Left renal cortex interstitium (tissue), 4 donors: ENCODE measurements at regions not wholly inside any gene's neighbourhood (a gene's known extent, or its start where the extent isn't known, plus 50 kb on each side); places are given as distances from the start of the nearest gene placed in this dataset.
"Not testable (repeated sequence)": the region's sequence is repeated elsewhere in the genome, so short reads cannot be mapped to it uniquely, and the experiment has no call there.

Experiments
- DNase-seq, 4 donors: peaks; one replicate each; pipeline ENCODE4 v3.0.0-alpha.2; 2013; ENCODE audit warnings: low read depth in 4 of 4, low spot score in 2 of 4, missing footprints in 1 of 4

DNA sequence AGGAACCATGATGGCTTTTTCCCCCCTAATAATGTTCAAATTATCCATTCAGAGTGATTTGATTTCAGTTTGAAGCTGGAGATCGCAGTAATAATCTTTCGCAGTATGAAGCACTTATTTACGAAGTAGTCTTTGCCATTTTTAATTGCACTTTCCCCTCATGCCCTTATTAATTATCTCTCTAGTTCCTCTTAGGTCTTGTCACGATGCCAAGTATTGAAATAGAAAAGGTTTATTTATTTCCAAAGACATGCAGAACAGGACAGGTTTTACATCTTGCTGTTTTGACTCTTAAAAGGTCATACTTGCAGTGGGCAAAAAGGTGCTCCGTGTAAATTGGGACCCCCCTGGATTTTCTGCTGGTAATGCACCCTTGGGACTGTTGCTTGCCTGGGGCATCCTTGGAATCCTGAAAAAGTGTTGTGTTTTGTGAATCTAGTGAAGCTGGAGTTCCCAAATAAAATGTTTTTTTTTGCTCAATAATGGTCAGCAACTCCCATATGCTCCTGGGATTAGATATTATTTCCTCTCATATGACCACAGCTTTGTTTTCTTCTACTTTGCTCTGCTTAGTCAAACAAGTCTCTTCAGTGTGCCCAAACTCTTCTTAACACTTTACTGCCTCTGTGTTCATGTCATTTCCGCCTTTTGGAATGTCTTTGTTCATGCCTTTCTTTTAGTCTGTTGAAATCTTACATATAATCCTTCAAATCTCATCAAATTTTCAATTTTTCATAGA, 278.3 kb downstream of the TMEM38B start:
- no peak for DNase-seq

DNA sequence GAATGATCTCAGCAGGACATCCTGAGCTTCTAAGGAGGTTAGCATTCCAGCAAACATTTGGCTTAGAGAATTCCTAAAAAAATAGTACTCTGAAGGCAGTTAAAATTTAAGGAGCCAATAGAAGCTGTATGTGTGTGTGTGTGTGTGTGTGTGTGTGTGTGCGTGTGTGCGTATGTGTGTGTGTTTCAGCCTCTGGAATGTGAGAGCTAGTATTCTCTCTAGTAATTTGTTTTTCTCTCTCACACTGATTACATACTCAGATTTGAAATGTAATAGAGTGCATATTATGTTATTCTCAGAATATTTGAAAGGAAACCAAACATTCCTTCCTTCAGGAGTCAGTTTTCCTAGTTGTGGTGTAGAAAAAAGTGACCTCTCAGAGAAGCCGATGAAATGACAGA, 279.6 kb downstream of the TMEM38B start:
- peak in 1 of 4 donors; percentile 11 for DNase-seq

DNA sequence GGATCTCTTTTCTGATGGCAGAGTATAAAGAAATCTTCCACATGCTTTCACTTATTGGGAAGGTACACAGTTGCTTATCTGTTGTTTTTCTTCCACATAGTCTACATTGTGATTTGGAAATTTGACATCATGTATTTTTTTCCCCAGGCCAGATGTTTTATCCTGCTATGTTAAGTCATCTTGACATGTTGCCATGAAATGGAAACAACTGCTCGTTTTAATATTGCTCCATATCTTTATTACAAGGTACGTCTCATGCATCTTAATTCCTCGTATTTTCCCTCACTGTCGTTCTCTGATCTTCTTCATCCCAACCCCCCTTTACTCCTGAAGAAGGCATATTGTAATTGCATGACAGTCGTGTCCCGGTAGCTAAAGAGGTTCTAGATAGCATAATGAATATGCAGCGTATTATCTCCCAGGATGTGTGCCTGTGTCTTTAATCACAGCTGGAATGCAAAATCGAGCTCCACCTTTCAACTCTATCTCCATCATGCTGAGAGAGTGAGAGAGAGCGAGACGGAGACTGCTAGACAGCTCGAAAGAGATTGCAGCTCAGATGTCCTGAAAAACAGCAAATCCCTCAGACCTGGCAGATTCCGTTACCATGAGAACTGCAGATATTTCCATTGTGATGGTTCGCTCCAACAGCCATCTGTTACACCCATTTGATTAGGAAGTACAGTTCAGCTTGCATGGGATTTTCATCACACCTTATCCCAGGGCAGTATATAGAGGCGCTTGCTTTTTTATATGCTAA, 281.7 kb downstream of the TMEM38B start:
- DNase-seq: no peak

DNA sequence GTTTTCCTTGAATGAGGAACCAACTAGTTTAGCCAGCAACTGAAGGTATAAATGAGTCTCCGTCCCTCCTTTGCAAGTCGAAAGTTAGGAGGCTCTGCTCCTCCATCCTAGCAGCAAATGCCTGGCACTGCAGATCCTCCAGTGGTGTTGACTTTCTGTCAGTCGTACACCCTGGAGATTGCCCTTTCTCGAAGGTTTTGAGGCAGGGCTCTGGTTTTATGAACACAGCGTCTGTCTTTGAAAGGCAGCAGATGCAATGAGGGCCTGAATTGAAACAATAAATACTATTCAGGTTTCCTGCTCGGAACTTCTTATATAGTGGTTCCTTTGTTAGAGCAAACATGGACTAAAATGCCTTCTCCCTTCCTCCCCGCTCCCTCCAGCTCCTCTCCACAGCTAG, 284.0 kb downstream of the TMEM38B start:
- no peak for DNase-seq

DNA sequence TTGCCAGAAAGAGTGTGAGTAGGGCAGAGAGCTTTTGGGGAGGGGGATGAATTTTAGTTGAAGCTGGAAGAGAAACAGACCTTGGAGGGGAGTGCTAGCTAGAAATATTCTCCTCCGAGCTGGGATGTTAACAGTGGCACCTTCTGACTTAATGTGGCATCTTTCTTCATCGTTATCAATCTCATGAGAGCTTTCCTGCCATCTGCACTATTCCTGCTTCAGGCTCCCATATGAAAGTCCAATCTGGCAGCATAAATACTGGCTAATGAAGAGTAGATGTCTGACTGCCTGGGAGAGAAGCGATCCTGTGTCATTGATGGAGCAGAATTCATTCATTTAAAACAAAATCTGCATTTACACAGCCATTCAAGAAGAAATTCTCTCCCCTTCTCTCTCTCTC, 284.5 kb downstream of the TMEM38B start:
- no peak for DNase-seq

DNA sequence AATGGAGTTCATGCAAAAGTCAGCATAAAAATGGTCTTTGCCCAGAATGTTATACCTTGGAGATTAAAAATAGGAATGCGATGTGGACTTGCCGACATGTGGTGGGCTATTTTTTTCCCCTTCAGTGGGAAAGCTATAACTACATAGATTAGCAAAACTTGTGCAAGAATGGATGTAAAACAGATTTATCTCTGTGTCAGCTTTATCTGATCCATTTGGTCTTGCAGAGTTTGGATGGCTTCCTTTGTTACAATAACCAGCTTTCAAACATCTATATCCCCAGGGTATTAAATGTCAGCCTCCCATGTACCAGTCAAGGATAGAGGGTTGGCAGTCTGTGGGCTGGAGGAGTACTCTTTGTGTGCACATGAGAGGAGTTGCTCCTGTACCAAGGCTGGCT, 284.9 kb downstream of the TMEM38B start:
- DNase-seq: no peak

DNA sequence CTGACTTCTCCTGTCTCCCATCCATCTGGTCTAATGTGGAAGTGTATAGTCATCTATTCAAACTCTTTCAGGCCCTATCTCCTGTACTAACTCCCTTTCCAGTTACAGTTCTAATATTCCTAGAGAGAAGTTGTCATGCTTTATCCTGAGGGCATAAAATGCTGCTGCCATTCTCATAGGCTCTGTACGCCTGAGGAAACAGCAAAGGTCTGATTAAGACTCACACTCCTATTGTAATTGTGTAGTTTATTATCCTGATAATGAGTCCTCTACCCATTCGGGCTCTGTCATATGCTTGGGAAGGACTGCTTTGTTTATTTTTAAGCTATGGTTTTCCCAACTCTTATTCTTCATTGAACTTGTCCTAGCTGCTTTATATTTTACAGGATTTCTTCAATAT, 290.4 kb downstream of the TMEM38B start:
- DNase-seq: no peak

DNA sequence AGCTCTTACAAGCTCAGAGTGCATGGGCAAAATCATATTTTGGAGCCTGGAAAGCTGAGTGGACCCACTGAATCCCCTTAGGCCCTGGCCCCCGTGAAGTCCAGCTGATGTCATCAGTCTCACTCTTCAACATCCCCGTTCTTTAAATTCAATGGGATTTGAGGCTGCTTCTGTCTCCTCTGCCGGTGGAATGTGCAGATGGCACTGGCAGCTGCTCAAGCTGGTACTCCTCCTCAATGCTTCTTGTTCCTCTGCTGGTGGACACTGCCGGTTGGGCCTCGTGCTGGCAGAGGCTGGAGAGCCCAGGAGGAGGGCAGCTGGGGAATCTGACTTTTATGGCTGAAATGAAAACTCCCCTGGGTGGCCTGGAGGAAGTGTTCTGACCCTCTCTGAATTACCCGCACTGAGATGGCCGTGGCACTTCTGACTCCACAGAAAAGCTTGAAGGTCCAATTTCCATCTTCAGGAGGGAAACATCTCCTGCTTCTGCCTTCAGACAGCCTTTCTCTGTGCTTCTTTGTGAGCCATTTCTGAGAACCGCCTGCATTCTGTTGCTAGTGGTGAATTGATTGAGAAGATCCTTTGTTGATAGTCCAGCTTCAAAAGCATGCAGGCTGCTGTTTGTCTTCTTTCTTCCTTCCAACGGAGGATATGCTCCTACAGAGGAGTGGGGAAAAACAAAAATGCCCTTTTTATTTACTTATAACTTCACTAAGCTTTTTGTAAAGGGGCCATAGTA, 298.9 kb downstream of the TMEM38B start:
- no peak for DNase-seq

DNA sequence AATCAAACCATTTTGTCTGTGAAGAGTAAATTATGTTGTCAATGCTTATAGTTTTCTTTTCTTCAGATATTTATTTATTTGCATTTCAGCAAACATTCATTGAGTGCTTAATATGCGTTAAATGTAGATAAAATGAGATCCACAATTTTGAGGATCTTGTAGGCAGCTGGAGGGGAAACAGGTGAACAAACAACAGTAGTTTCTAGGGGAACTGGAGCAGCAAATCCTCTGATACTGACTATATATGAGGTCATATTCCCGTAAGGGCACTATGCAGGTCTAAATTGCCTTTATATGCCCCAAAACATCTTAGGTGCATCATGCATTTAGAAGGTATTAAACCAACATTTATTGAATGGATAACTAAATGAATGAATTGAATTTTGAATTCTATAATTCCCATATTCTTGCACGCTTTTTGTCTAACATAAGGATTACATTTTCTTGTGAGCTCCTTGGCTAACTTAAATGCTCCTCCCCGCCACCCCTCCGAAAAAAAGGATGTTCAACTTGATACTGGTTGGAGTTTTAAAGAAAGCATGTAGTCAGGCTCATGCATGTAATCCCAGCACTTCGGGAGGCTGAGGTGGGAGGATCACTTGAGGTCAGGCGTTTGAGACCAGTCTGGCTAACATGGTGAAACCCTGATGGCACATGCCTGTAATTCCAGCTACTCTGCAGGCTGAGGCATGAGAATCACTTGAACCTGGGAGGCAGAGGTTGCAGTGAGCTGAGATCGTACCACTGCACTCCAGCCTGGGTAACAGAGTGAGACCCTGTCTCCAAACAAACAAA, 299.8 kb downstream of the TMEM38B start:
- no peak for DNase-seq

DNA sequence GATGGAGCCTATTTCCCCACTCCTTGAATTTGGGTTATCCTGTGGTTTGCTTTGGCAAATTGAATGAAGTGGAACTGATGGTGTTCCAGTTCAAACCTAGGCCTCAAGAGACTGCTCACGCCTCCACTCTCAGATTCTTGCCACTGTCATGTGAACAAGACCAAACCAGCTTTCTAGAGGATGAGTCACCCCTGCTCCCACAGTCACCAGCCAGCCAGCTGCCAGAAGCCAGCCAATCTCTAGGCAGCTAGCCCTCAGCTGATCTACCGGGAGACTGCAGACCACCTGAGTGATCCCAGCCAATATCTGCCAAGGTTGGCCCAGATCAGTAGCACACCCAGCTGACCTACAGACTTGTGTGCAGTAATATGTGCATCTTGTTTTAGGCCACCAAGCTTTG, 300.6 kb downstream of the TMEM38B start:
- no peak for DNase-seq

DNA sequence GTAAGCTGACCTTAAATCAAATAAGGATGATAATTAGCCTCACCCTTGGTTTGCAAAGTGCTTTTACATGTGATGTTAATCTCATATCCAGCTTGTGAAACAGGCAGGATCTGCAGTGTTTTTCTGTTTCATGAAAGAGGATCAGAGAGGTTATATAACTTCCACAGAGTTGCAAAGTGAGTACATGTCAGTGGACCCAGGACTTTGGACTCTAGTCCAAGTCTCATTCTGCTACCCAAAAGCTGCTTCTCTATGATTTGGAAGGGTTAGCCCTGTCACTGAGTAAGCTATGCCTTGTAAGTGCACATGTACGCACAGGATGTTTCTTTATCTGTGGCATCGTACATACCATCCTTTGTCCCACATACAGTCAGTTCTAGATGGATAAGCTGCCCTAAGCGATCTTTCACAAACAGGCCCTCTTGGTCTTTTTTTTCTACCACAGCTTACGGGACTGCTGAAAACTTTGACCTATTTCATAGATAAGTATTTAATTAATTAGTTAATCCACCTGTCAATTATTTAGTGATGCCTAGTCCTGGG, 322.9 kb downstream of the TMEM38B start:
- no peak for DNase-seq

DNA sequence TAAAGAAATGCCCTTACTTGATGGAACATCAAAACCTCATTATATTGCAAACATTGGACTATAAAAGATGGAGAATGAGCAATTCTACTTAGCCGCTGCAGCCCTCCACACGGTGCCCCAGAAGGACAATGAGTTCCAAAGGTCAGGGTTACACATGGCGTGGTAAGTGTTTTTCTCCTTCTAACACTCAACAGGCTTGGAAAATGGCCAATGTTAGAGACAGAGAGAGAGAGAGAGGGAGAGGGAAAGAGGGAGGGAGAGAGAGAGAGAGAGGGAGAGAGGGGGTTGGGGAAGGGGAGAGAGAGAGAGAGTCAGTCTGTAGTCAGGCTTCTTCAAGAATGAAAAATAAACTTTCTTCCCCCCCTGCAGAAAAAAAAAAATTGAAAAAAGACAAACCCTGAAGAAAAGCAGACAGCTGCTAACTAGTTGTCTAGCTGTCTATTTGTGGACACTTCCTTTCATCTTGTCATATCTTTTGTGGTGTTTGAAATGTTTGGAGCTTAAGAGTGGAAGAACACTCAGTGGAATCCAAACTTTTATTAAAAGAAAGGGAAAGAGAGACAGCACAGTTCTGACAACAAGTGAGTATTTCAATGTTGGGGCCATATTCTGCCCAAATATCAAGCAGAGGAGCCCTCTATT, 324.8 kb downstream of the TMEM38B start:
- DNase-seq: no peak

DNA sequence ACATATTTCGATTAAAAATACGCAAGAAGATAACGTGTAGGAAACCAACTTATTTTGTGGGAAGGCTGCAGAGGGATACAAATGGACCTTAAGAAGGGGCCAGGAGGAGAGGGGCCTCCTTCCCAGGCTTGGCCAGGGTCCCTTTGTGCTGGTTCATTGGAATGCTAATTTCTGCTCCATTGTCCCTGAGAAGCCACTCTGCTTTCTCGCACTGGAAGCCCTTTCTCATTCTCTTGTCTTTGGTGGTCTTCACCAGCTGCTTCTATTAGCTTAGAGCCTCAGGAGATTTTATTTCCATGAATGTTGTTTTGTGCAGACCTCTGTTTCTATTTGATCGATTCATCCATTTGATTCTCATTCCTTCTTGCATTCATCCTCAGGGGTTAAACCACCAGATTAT, 325.4 kb downstream of the TMEM38B start:
- no peak for DNase-seq

DNA sequence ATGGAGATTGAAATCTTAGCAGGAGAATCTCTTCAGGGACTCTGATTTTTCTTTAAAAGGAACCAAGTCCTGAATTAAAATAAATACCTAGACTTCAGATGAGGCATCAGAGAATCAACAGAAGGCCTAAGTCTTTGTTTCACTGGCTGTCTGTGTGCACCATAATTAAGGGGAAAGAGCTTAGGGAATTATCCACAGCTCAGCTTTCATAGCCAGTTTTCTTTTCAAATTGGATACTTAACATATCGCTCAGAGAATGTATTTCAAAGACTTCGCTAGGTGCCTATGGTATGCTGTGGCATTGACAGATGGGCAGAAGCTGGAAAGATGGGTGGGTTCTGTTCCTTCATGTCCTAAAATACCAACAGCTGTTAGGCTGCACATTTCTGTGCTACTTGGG, 325.8 kb downstream of the TMEM38B start:
- no peak for DNase-seq

DNA sequence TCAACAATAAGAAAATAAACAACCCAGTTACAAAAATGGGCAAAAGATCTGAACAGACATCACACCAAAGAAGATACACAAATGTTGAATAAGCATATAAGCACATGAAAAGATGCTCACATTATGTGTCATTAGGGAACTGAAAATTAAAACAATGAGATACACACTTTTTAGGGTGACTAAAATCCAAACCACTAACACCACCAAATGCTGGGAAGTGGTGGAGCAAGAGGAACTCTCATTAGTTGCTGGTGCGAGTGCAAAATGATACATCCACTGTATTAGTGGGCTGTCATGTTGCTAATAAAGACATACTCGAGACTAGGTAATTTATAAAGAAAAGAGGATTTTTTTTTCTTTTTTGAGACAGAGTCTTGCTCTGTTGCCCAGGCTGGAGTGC, 329.1 kb downstream of the TMEM38B start:
- no peak for DNase-seq

DNA sequence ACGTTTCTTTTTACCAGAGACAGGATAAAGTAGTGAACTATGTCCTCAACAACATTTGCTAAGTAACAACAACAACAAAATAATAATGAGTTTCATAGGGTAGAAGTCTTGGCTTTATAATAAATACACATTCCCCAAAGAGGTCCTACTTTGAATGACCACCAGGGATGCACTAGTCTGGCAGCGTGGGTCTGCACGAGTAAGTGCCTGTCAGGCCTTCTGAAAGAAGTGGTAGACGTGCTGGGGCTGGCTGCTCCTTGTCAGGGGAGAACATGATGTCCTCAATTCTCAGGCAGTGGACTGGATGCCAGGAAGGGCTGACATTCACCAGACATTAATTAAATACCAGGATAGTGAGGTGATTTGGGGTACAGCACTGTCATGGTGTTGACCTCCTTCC, 331.1 kb downstream of the TMEM38B start:
- no peak for DNase-seq

DNA sequence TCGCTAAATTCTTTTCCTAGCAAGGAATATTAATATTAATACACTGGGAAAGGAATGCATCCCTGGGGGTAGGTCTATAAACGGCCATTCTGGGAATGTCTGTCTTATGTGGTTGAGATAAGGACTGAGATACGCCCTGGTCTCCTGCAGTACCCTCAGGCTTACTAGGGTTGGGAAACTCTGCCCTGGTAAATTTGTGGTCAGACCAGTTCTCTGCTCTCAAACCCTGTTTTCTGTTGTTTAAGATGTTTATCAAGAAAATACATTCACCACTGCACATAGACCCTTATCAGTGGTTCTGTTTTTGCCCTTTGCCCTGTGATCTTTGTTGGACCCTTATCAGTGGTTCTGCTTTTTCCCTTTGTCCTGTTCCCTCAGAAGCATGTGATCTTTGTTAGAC, 335.8 kb downstream of the TMEM38B start:
- not testable (repeated sequence) for DNase-seq

DNA sequence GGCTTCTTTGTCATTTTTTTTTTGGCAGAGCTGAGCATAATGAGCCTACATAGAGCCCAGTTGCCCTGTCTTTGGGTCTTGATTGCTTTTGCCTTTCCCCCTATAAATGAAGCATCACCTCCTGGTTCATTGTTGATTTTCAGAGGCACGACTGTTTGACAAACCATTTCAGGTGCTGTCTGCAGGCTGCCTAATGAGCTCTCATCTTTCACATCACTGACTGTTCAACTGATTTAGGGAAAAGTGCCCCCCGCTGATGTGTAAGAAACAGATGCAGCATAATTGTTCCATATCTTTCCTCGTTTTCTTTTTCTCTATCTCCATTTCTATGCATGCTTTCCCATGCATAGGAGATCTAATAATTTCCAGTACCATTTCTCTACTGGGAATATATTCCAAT, 338.6 kb downstream of the TMEM38B start:
- DNase-seq: no peak

DNA sequence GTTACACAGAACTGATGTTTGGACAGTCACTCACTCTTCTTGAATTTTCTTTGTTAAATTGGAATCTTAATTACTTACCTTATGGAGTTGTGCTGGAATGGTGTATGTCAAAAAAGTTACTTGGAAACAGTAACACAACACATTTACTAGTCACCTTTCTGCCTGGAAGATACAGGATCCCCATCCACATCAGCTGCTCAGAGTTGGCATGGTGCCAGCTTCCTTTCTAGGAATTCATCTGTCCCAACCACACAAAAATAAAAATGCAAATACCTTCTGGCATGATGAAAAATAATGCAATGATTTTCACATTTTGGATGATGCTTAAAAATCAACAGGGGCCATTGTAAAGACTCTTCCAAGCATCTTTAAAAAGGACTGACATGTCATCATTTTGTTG, 341.5 kb downstream of the TMEM38B start:
- no peak for DNase-seq
